GM12878 (cell line): ENCODE measurements at regions not wholly inside any gene's neighbourhood (a gene's known extent, or its start where the extent isn't known, plus 50 kb on each side); places are given as distances from the start of the nearest gene placed in this dataset.

Experiments used
- ESRRA ChIP-seq: IDR thresholded peaks from 2 replicates; pipeline ENCODE4 v1.6.1; 2012; ENCODE audit warnings: mild to moderate bottlenecking, low read length, improper control_type of control experiment
- IKZF1 ChIP-seq: fragments of 450-650 bp; conservative IDR thresholded peaks from 2 replicates; pipeline ENCODE4 v1.6.1; 2017; ENCODE audit warnings: antibody characterized with exemption, mild to moderate bottlenecking
- JUNB ChIP-seq: IDR thresholded peaks from 2 replicates; pipeline ENCODE4 v1.6.1; 2016; ENCODE audit warnings: antibody characterized with exemption, mild to moderate bottlenecking
- MYB ChIP-seq: fragments of 150-350 bp; IDR thresholded peaks from 2 replicates; pipeline ENCODE4 v1.6.1; 2014; ENCODE audit warnings: mild to moderate bottlenecking, low read depth, low read length, borderline replicate concordance
- NFIC ChIP-seq: IDR thresholded peaks from 2 replicates; pipeline ENCODE4 v1.6.1; 2012; ENCODE audit warnings: low read depth, mild to moderate bottlenecking, inconsistent platforms, low read length, moderate library complexity
- NR2C2 ChIP-seq: IDR thresholded peaks from 2 replicates; pipeline ENCODE4 v1.6.1; 2011; ENCODE audit warnings: borderline replicate concordance, low read depth; ENCODE audit not compliant: control insufficient read depth, insufficient read length
- ZSCAN29 ChIP-seq: fragments of 450-650 bp; IDR thresholded peaks from 2 replicates; pipeline ENCODE4 v1.6.1; 2017; ENCODE audit warnings: mild to moderate bottlenecking, moderate library complexity
- TF ChIP-seq, protein P1 (sequence below): fragments of 450-650 bp; IDR thresholded peaks from 2 replicates; pipeline ENCODE4 v1.6.1; 2016; ENCODE audit warnings: mild to moderate bottlenecking
- TF ChIP-seq, protein P2 (sequence below): fragments of 450-650 bp; IDR thresholded peaks from 2 replicates; pipeline ENCODE4 v1.6.1; 2017; ENCODE audit warnings: mild to moderate bottlenecking
- TF ChIP-seq, protein P3 (sequence below), 3 experiments: IDR thresholded peaks in 2 of 3; conservative IDR thresholded peaks in 1 of 3; 2 replicates each; pipeline ENCODE4 v1.5.1; 2011; ENCODE audit warnings: low read depth in 3 of 3, low read length in 3 of 3, mild to moderate bottlenecking in 3 of 3, control low read depth in 2 of 3, moderate library complexity in 2 of 3, inconsistent platforms in 1 of 3, mixed read lengths in 1 of 3; ENCODE audit not compliant: control insufficient read depth in 2 of 3, insufficient read depth in 1 of 3; ENCODE audit errors: extremely low read depth in 1 of 3
- TF ChIP-seq, protein P4 (sequence below): fragments of 450-650 bp; IDR thresholded peaks from 2 replicates; pipeline ENCODE4 v1.6.1; 2016; ENCODE audit warnings: mild to moderate bottlenecking
- TF ChIP-seq, protein P5 (sequence below): IDR thresholded peaks from 2 replicates; pipeline ENCODE4 v1.6.1; 2012; ENCODE audit warnings: low read depth, low read length, improper control_type of control experiment
- TF ChIP-seq, protein P6 (sequence below): fragments of 450-650 bp; IDR thresholded peaks from 2 replicates; pipeline ENCODE4 v1.6.1; 2017; ENCODE audit warnings: mild to moderate bottlenecking, moderate library complexity

DNA sequence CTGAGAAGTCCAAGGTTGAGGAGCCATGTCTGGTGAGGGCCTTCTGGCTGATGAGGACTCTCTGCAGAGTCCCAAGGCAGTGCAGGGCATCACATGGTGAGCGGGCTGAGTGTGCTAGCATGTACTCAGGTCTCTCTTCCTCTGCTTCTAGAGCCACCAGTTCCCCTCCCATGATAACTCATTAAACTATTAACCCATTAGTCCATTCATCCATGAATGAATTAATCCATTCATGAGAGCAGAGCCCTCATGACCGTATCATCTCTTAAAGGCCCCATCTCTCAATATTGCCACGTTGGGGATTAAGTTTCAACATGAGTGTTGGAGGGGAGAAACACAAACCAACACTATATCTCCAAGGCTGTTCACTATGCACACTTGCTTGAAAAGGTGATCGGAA, 83.7 kb downstream of the TMEM30B start:
- TF ChIP-seq, protein P1, sequence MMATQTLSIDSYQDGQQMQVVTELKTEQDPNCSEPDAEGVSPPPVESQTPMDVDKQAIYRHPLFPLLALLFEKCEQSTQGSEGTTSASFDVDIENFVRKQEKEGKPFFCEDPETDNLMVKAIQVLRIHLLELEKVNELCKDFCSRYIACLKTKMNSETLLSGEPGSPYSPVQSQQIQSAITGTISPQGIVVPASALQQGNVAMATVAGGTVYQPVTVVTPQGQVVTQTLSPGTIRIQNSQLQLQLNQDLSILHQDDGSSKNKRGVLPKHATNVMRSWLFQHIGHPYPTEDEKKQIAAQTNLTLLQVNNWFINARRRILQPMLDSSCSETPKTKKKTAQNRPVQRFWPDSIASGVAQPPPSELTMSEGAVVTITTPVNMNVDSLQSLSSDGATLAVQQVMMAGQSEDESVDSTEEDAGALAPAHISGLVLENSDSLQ: no peak
- no peak for TF ChIP-seq JUNB
- TF ChIP-seq NR2C2: no peak
- TF ChIP-seq, protein P2, sequence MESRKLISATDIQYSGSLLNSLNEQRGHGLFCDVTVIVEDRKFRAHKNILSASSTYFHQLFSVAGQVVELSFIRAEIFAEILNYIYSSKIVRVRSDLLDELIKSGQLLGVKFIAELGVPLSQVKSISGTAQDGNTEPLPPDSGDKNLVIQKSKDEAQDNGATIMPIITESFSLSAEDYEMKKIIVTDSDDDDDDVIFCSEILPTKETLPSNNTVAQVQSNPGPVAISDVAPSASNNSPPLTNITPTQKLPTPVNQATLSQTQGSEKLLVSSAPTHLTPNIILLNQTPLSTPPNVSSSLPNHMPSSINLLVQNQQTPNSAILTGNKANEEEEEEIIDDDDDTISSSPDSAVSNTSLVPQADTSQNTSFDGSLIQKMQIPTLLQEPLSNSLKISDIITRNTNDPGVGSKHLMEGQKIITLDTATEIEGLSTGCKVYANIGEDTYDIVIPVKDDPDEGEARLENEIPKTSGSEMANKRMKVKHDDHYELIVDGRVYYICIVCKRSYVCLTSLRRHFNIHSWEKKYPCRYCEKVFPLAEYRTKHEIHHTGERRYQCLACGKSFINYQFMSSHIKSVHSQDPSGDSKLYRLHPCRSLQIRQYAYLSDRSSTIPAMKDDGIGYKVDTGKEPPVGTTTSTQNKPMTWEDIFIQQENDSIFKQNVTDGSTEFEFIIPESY: no peak
- TF ChIP-seq, protein P3, sequence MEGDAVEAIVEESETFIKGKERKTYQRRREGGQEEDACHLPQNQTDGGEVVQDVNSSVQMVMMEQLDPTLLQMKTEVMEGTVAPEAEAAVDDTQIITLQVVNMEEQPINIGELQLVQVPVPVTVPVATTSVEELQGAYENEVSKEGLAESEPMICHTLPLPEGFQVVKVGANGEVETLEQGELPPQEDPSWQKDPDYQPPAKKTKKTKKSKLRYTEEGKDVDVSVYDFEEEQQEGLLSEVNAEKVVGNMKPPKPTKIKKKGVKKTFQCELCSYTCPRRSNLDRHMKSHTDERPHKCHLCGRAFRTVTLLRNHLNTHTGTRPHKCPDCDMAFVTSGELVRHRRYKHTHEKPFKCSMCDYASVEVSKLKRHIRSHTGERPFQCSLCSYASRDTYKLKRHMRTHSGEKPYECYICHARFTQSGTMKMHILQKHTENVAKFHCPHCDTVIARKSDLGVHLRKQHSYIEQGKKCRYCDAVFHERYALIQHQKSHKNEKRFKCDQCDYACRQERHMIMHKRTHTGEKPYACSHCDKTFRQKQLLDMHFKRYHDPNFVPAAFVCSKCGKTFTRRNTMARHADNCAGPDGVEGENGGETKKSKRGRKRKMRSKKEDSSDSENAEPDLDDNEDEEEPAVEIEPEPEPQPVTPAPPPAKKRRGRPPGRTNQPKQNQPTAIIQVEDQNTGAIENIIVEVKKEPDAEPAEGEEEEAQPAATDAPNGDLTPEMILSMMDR (IDR thresholded peaks at IDR 0.05 in 2 of 3, conservative IDR thresholded peaks at IDR 0.05 in 1 of 3; ENCODE audit: control insufficient read depth in 2 of 3, extremely low read depth in 1 of 3, insufficient read depth in 1 of 3, low read depth in 3 of 3, low read length in 3 of 3): no peak
- no peak for TF ChIP-seq ESRRA
- TF ChIP-seq, protein P4, sequence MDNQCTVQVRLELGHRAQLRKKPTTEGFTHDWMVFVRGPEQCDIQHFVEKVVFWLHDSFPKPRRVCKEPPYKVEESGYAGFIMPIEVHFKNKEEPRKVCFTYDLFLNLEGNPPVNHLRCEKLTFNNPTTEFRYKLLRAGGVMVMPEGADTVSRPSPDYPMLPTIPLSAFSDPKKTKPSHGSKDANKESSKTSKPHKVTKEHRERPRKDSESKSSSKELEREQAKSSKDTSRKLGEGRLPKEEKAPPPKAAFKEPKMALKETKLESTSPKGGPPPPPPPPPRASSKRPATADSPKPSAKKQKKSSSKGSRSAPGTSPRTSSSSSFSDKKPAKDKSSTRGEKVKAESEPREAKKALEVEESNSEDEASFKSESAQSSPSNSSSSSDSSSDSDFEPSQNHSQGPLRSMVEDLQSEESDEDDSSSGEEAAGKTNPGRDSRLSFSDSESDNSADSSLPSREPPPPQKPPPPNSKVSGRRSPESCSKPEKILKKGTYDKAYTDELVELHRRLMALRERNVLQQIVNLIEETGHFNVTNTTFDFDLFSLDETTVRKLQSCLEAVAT: no peak
- TF ChIP-seq, protein P5, sequence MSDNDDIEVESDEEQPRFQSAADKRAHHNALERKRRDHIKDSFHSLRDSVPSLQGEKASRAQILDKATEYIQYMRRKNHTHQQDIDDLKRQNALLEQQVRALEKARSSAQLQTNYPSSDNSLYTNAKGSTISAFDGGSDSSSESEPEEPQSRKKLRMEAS: no peak
- no peak for TF ChIP-seq NFIC
- TF ChIP-seq, protein P6, sequence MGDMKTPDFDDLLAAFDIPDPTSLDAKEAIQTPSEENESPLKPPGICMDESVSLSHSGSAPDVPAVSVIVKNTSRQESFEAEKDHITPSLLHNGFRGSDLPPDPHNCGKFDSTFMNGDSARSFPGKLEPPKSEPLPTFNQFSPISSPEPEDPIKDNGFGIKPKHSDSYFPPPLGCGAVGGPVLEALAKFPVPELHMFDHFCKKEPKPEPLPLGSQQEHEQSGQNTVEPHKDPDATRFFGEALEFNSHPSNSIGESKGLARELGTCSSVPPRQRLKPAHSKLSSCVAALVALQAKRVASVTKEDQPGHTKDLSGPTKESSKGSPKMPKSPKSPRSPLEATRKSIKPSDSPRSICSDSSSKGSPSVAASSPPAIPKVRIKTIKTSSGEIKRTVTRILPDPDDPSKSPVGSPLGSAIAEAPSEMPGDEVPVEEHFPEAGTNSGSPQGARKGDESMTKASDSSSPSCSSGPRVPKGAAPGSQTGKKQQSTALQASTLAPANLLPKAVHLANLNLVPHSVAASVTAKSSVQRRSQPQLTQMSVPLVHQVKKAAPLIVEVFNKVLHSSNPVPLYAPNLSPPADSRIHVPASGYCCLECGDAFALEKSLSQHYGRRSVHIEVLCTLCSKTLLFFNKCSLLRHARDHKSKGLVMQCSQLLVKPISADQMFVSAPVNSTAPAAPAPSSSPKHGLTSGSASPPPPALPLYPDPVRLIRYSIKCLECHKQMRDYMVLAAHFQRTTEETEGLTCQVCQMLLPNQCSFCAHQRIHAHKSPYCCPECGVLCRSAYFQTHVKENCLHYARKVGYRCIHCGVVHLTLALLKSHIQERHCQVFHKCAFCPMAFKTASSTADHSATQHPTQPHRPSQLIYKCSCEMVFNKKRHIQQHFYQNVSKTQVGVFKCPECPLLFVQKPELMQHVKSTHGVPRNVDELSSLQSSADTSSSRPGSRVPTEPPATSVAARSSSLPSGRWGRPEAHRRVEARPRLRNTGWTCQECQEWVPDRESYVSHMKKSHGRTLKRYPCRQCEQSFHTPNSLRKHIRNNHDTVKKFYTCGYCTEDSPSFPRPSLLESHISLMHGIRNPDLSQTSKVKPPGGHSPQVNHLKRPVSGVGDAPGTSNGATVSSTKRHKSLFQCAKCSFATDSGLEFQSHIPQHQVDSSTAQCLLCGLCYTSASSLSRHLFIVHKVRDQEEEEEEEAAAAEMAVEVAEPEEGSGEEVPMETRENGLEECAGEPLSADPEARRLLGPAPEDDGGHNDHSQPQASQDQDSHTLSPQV: no peak
- TF ChIP-seq MYB: no peak
- TF ChIP-seq ZSCAN29: no peak
- TF ChIP-seq IKZF1: no peak
